ENCODE measurements at regions not wholly inside any gene's neighbourhood (a gene's known extent, or its start where the extent isn't known, plus 50 kb on each side); places are given as distances from the start of the nearest gene placed in this dataset.

- TF ChIP-seq HMGXB4 (CRISPR knock-in tag; IDR thresholded peaks at IDR 0.05; ENCODE audit: borderline replicate concordance) (no peak), FOXS1 (CRISPR knock-in tag; IDR thresholded peaks at IDR 0.05) (no peak), JUN (IDR thresholded peaks at IDR 0.05) (no peak)
These were observed 251.0 kb upstream of the PPARGC1A start (continued) for GRCh38 chr4:24140892-24141291.

GRCh38 chr4:24137671-24138601 lies 248.1 kb upstream of the PPARGC1A start:
- TF ChIP-seq RCOR1 (IDR thresholded peaks at IDR 0.05; ENCODE audit: low read depth, low read length) (no peak), ZNF302 (CRISPR knock-in tag; IDR thresholded peaks at IDR 0.05) (no peak), SMC3 (IDR thresholded peaks at IDR 0.05) (no peak), BHLHE40 (IDR thresholded peaks at IDR 0.05; ENCODE audit: low read depth, low read length) (no peak), EP300 (IDR thresholded peaks at IDR 0.05) (no peak), JUN (IDR thresholded peaks at IDR 0.05) (no peak), MYC (IDR thresholded peaks at IDR 0.05; ENCODE audit: borderline replicate concordance, low read length) (no peak), MAZ (IDR thresholded peaks at IDR 0.05; ENCODE audit: borderline replicate concordance, low read depth, low read length) (no peak), RNF2 (IDR thresholded peaks at IDR 0.05; ENCODE audit: borderline replicate concordance, low read depth) (no peak), ELK1 (IDR thresholded peaks at IDR 0.05; ENCODE audit: low read depth, low read length) (no peak), CTCF (IDR thresholded peaks at IDR 0.05) (no peak)
- Histone ChIP-seq H3K9me3 (no peaks in the 10 kb centered on the region), H3K4me1 (no peaks in the 10 kb centered on the region), H3K27ac (no peak overlapping the region), H3K4me3 (no peak overlapping the region), H3K4me2 (no peak overlapping the region)
- ATAC-seq (no peak), FAIRE-seq (no peak), DNase-seq (ENCODE audit: low read depth in 1 of 2, low spot score in 1 of 2) (no peak)
- 19% methylated on average over 8 of the region's 8 CpGs for WGBS (ENCODE audit: missing lambda C conversion rate)
- ChIA-PET POLR2A (no interaction called here), CTCF (no interaction called here)

- no peak for FAIRE-seq
These were observed 242.3 kb upstream of the PPARGC1A start for GRCh38 chr4:24131954-24132673.

More at GRCh38 chr4:24131954-24132673, 242.3 kb upstream of the PPARGC1A start:
- Histone ChIP-seq H3K4me2 (no peak overlapping the region), H3K9me3 (no peaks in the 10 kb centered on the region), H3K4me3 (no peak overlapping the region), H3K4me1 (no peaks in the 10 kb centered on the region), H3K27ac (no peak overlapping the region)
- DNase-seq (ENCODE audit: low read depth in 1 of 2, low spot score in 1 of 2): no peak
- 47% methylated on average over 8 of the region's 8 CpGs for WGBS (ENCODE audit: missing lambda C conversion rate)
- ChIA-PET CTCF (interaction anchor here (0.7 kb wide), 1 partner anchor 1446 kb away, joined by 3 read pairs; no protein-coding TSS in a partner anchor), POLR2A (no interaction called here)
- TF ChIP-seq CHD2 (IDR thresholded peaks at IDR 0.05; ENCODE audit: low read length, partially characterized antibody) (no peak), SMC3 (IDR thresholded peaks at IDR 0.05) (no peak), NPAS2 (CRISPR knock-in tag; IDR thresholded peaks at IDR 0.05; ENCODE audit: borderline replicate concordance) (no peak), GATA3 (IDR thresholded peaks at IDR 0.05; ENCODE audit: borderline replicate concordance) (no peak), POLR2AphosphoS2 (conservative IDR thresholded peaks at IDR 0.05; ENCODE audit: low read length) (no peak), NR3C1 (IDR thresholded peaks at IDR 0.05) (no peak), MAX (IDR thresholded peaks at IDR 0.05) (no peak), SREBF2 (IDR thresholded peaks at IDR 0.05) (no peak), POLR2A (IDR thresholded peaks at IDR 0.05; ENCODE audit: low read length) (no peak), JUN (IDR thresholded peaks at IDR 0.05) (no peak)
- no peak for ATAC-seq

All from A549 (cell line).